H1 (cell line): ENCODE measurements at regions not wholly inside any gene's neighbourhood (a gene's known extent, or its start where the extent isn't known, plus 50 kb on each side); places are given as distances from the start of the nearest gene placed in this dataset.

Experiments used
- CTCF ChIA-PET: fragments of 300-600 bp; sonication (Branson Sonifier 250); formaldehyde crosslinking; loops from one replicate; lab custom pipeline; 2021; ENCODE audit not compliant: partially characterized antibody; lab: Charles Lee
- POLR2A ChIA-PET: fragments of 300-600 bp; sonication (Branson Sonifier 250); formaldehyde crosslinking; loops from one replicate; lab custom pipeline; 2021; ENCODE audit warnings: inconsistent platforms; ENCODE audit not compliant: partially characterized antibody; lab: Charles Lee
- DNase-seq, 2 experiments: peaks; one replicate each; pipeline versions ENCODE4 v3.0.0 to v3.0.0-alpha.2; 2010 to 2022; ENCODE audit warnings: low spot score in 2 of 2, low read depth in 1 of 2, mixed read lengths in 1 of 2
- FAIRE-seq: peaks from 2 replicates; lab custom pipeline; 2011; peaks lifted over from hg19 to GRCh38; lab: Jason Lieb, UNC
- H2AFZ ChIP-seq: 2 replicates; pipeline ENCODE4 v1.8.1; 2012; ENCODE audit warnings: low read length, inconsistent platforms
- H2AK5ac ChIP-seq: 2 replicates; pipeline ENCODE4 v1.6.1; 2013; ENCODE audit warnings: low read depth, low read length
- H2BK120ac ChIP-seq: replicated peaks from 2 replicates; pipeline ENCODE3; 2013; ENCODE audit warnings: low read depth, low read length, inconsistent platforms
- H2BK12ac ChIP-seq: 2 replicates; pipeline ENCODE4 v1.6.1; 2013; ENCODE audit warnings: low read depth, low read length
- H2BK15ac ChIP-seq: 2 replicates; pipeline ENCODE4 v1.6.1; 2013; ENCODE audit warnings: low read length
- H2BK20ac ChIP-seq: 2 replicates; pipeline ENCODE4 v1.6.1; 2013; ENCODE audit warnings: low read length
- H2BK5ac ChIP-seq: 2 replicates; pipeline ENCODE4 v1.6.1; 2013; ENCODE audit warnings: low read depth, low read length
- H3K14ac ChIP-seq: 2 replicates; pipeline ENCODE4 v1.6.1; 2013; ENCODE audit warnings: inconsistent platforms; ENCODE audit not compliant: insufficient read length
- H3K18ac ChIP-seq: 2 replicates; pipeline ENCODE4 v1.6.1; 2013; ENCODE audit warnings: low read length; ENCODE audit errors: extremely low read depth
- H3K23ac ChIP-seq: 2 replicates; pipeline ENCODE4 v1.6.1; 2013; ENCODE audit warnings: inconsistent platforms; ENCODE audit not compliant: insufficient read length
- H3K23me2 ChIP-seq: 2 replicates; pipeline ENCODE4 v1.6.1; 2013; ENCODE audit warnings: low read depth, low read length
- H3K27ac ChIP-seq: 2 replicates; pipeline ENCODE4 v1.6.1; 2011; ENCODE audit warnings: low read depth, low read length, inconsistent platforms
- H3K27me3 ChIP-seq, 4 experiments: replicated peaks in 1 of 4; 1 replicate in 1 of 4; 2 replicates in 3 of 4; pipeline versions ENCODE4 v1.6.1 to v1.8.1; 2011 to 2013; ENCODE audit warnings: low read length in 3 of 4, mild to moderate bottlenecking in 3 of 4, inconsistent platforms in 2 of 4, mixed read lengths in 2 of 4, moderate library complexity in 1 of 4; ENCODE audit not compliant: control insufficient read depth in 3 of 4, insufficient read depth in 3 of 4; ENCODE audit errors: extremely low read depth in 1 of 4
- H3K36me3 ChIP-seq, 4 experiments: 2 replicates each; pipeline versions ENCODE4 v1.6.1 to v1.8.1; 2011 to 2013; ENCODE audit warnings: mild to moderate bottlenecking in 4 of 4, low read length in 3 of 4, moderate library complexity in 2 of 4, control low read depth in 1 of 4, inconsistent platforms in 1 of 4; ENCODE audit not compliant: insufficient read depth in 4 of 4, control insufficient read depth in 2 of 4
- H3K4ac ChIP-seq: replicated peaks from 2 replicates; pipeline ENCODE3; 2013; ENCODE audit warnings: low read length, low read depth, mixed read lengths, inconsistent platforms; ENCODE audit not compliant: insufficient read length
- H3K4me1 ChIP-seq, 4 experiments: replicated peaks in 1 of 4; 1 replicate in 1 of 4; 2 replicates in 3 of 4; pipeline versions ENCODE4 v1.6.1 to v1.8.1; 2011 to 2013; ENCODE audit warnings: low read length in 3 of 4, inconsistent platforms in 2 of 4, mixed read lengths in 1 of 4; ENCODE audit not compliant: insufficient read depth in 4 of 4, control insufficient read depth in 3 of 4
- H3K4me2 ChIP-seq, 2 experiments: 2 replicates each; pipeline versions ENCODE4 v1.6.1 to v1.8.1; 2011 to 2013; ENCODE audit warnings: low read depth in 2 of 2, low read length in 2 of 2, control low read depth in 1 of 2, inconsistent platforms in 1 of 2, mild to moderate bottlenecking in 1 of 2; ENCODE audit not compliant: insufficient read depth in 1 of 2
- H3K4me3 ChIP-seq, 4 experiments: fragments of 200-600, 300-600 bp in 1 of 4; sonication (generic), shearing (Covaris generic), sonication (Bioruptor Twin) in 1 of 4; 2 replicates each; pipeline versions ENCODE4 v1.5.1 to v1.8.1; 2011 to 2016; ENCODE audit warnings: low read length in 4 of 4, low read depth in 3 of 4, control low read depth in 2 of 4, inconsistent platforms in 2 of 4, mild to moderate bottlenecking in 2 of 4, mixed read lengths in 1 of 4, moderate library complexity in 1 of 4; ENCODE audit not compliant: insufficient read depth in 2 of 4; ENCODE audit errors: extremely low read depth in 1 of 4
- H3K56ac ChIP-seq: replicated peaks from 2 replicates; pipeline ENCODE3; 2013; ENCODE audit warnings: low read depth, mild to moderate bottlenecking, mixed read lengths, low read length, inconsistent platforms; ENCODE audit not compliant: insufficient read length
- H3K79me1 ChIP-seq: 2 replicates; pipeline ENCODE4 v1.6.1; 2013; ENCODE audit warnings: low read depth, low read length, control low read depth
- H3K79me2 ChIP-seq, 2 experiments: 2 replicates each; pipeline versions ENCODE4 v1.6.1 to v1.8.1; 2012 to 2013; ENCODE audit warnings: low read length in 2 of 2, mild to moderate bottlenecking in 2 of 2, inconsistent platforms in 1 of 2; ENCODE audit not compliant: insufficient read depth in 2 of 2, control insufficient read depth in 1 of 2
- H3K9ac ChIP-seq, 4 experiments: replicated peaks in 1 of 4; 1 replicate in 1 of 4; 2 replicates in 3 of 4; pipeline versions ENCODE4 v1.6.1 to v1.8.1; 2011 to 2013; ENCODE audit warnings: low read depth in 3 of 4, low read length in 3 of 4, control low read depth in 2 of 4, mild to moderate bottlenecking in 2 of 4, moderate library complexity in 2 of 4, inconsistent platforms in 1 of 4; ENCODE audit errors: extremely low read depth in 1 of 4
- H3K9me3 ChIP-seq, 2 experiments: 2 replicates each; pipeline versions ENCODE4 v1.6.1 to v1.8.1; 2012 to 2013; ENCODE audit warnings: mild to moderate bottlenecking in 2 of 2, moderate library complexity in 2 of 2, control low read depth in 1 of 2, inconsistent platforms in 1 of 2, low read depth in 1 of 2, low read length in 1 of 2, mixed read lengths in 1 of 2; ENCODE audit not compliant: insufficient read depth in 2 of 2
- H4K20me1 ChIP-seq, 2 experiments: replicated peaks in 1 of 2; 2 replicates each; pipeline versions ENCODE3 to v1.8.1; 2011 to 2013; ENCODE audit warnings: inconsistent platforms in 2 of 2, low read length in 2 of 2, mild to moderate bottlenecking in 1 of 2; ENCODE audit not compliant: insufficient read depth in 2 of 2, control insufficient read depth in 1 of 2
- H4K5ac ChIP-seq: 2 replicates; pipeline ENCODE4 v1.6.1; 2013; ENCODE audit warnings: low read length, low read depth, mixed read lengths, inconsistent platforms; ENCODE audit not compliant: insufficient read length
- H4K8ac ChIP-seq: 2 replicates; pipeline ENCODE4 v1.8.0; 2013; ENCODE audit warnings: mild to moderate bottlenecking, moderate library complexity, low read length, inconsistent platforms; ENCODE audit not compliant: insufficient read depth; ENCODE audit errors: extremely low read depth
- H4K91ac ChIP-seq: replicated peaks from 2 replicates; pipeline ENCODE3; 2013; ENCODE audit warnings: low read length, mixed read lengths, inconsistent platforms; ENCODE audit not compliant: insufficient read length
- ASH2L ChIP-seq: fragments of 200-600, 300-600 bp; sonication (generic); IDR thresholded peaks from one replicate; pipeline ENCODE4 v1.7.1; 2017; ENCODE audit warnings: low read length
- CTBP2 ChIP-seq: IDR thresholded peaks from 2 replicates; pipeline ENCODE4 v1.7.0; 2011; ENCODE audit warnings: borderline replicate concordance, mild to moderate bottlenecking, moderate library complexity, mixed read lengths, low read length; ENCODE audit not compliant: insufficient read depth, insufficient read length
- HDAC2 ChIP-seq, 2 experiments: fragments of 300-600 bp in 1 of 2; sonication (generic) in 1 of 2; IDR thresholded peaks; 2 replicates each; pipeline ENCODE4 v1.6.1; 2011 to 2012; ENCODE audit warnings: low read depth in 2 of 2, low read length in 2 of 2, mild to moderate bottlenecking in 2 of 2, moderate library complexity in 2 of 2, borderline replicate concordance in 1 of 2, inconsistent platforms in 1 of 2
- JUND ChIP-seq: IDR thresholded peaks from 2 replicates; pipeline ENCODE4 v1.6.1; 2011; ENCODE audit warnings: mild to moderate bottlenecking, improper control_type of control experiment, low read length
- KDM1A ChIP-seq: fragments of 200-600, 300-600 bp; sonication (generic); IDR thresholded peaks from 2 replicates; pipeline ENCODE4 v1.7.1; 2016; ENCODE audit warnings: mild to moderate bottlenecking, low read length, borderline replicate concordance
- KDM4A ChIP-seq: IDR thresholded peaks from one replicate; pipeline ENCODE4 v1.7.1; 2012; ENCODE audit warnings: low read depth, mild to moderate bottlenecking, moderate library complexity, low read length, inconsistent platforms; ENCODE audit not compliant: severe bottlenecking
- KDM5A ChIP-seq: fragments of 200-600 bp; IDR thresholded peaks from 2 replicates; pipeline ENCODE4 v1.7.1; 2012; ENCODE audit warnings: mild to moderate bottlenecking, low read length, inconsistent platforms, mixed read lengths
- MAFK ChIP-seq: IDR thresholded peaks from 2 replicates; pipeline ENCODE4 v1.6.1; 2012; ENCODE audit warnings: low read depth, mild to moderate bottlenecking, improper control_type of control experiment, low read length
- RBBP5 ChIP-seq: IDR thresholded peaks from 2 replicates; pipeline ENCODE4 v1.7.1; 2012; ENCODE audit warnings: low read depth, mild to moderate bottlenecking, inconsistent platforms, low read length, moderate library complexity, borderline replicate concordance
- SIX5 ChIP-seq: IDR thresholded peaks from 2 replicates; pipeline ENCODE4 v1.6.1; 2011; ENCODE audit warnings: mild to moderate bottlenecking, low read depth, low read length
- SP4 ChIP-seq: IDR thresholded peaks from 2 replicates; pipeline ENCODE4 v1.6.1; 2012; ENCODE audit warnings: low read length, inconsistent platforms
- SRF ChIP-seq: IDR thresholded peaks from 2 replicates; pipeline ENCODE4 v1.6.1; 2011; ENCODE audit warnings: mild to moderate bottlenecking, low read depth, low read length, moderate library complexity
- TAF7 ChIP-seq: optimal IDR thresholded peaks from 2 replicates; pipeline ENCODE3; 2011; ENCODE audit warnings: low read depth, mild to moderate bottlenecking, inconsistent platforms, low read length, moderate library complexity, borderline replicate concordance
- TCF12 ChIP-seq: IDR thresholded peaks from 2 replicates; pipeline ENCODE4 v1.6.1; 2011; ENCODE audit warnings: low read depth, mild to moderate bottlenecking, low read length
- YY1 ChIP-seq: IDR thresholded peaks from 2 replicates; pipeline ENCODE4 v1.6.1; 2011; ENCODE audit warnings: low read depth, mild to moderate bottlenecking, low read length
- WGBS, 2 experiments: shearing (Covaris generic) in 1 of 2; methylation state at CpG; one replicate each; pipeline versions ENCODE4 v1.1.6 to v1.1.7; 2013 to 2015; ENCODE audit warnings: low lambda C conversion rate in 2 of 2, mixed read lengths in 2 of 2, inconsistent platforms in 1 of 2, low coverage in 1 of 2, missing lambda C conversion rate in 1 of 2; ENCODE audit not compliant: insufficient replicate concordance in 2 of 2, insufficient coverage in 1 of 2, insufficient read length in 1 of 2; ENCODE audit errors: extremely low coverage in 1 of 2, missing lambda C conversion rate in 1 of 2; 5-methylcytosine and 5-hydroxymethylcytosine counted together
- TF ChIP-seq, protein P1 (sequence below): IDR thresholded peaks from 2 replicates; pipeline ENCODE4 v1.6.1; 2012; ENCODE audit warnings: inconsistent platforms

DNA sequence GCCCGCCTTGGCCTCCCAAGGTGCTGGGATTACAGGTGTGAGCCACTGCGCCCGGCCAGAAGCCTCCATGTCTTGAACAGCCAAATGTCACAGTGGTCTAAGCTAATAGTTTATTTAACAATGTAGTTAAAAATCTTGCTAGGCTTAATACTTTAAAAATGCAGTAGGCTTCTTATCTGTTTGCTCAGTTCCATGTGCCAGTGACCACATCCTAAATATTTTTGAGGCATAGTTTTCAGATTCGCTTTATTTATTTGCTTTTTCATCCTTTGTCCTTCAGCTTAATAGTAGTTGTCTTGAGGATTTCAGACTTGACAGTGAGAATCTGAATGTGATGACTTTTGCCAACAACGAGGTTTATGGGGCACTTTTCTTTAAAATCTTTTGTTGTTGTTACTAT lies 59.9 kb upstream of the PRRX1 start:
- Histone ChIP-seq H4K5ac (no peak overlapping the region), H3K36me3 (no peaks in the 10 kb centered on the region), H3K56ac (no peak overlapping the region), H3K27ac (no peak overlapping the region), H2AK5ac (no peak overlapping the region), H2BK120ac (no peak overlapping the region), H3K23me2 (no peaks in the 10 kb centered on the region), H4K91ac (no peak overlapping the region), H3K23ac (no peak overlapping the region), H3K9me3 (peaks cover 14 to 17% of the 10 kb centered on the region in 2 experiments), H2AFZ (no peak overlapping the region), H3K14ac (no peak overlapping the region), H3K4me1 (no peaks in the 10 kb centered on the region), H2BK20ac (no peak overlapping the region), H4K20me1 (no peaks in the 10 kb centered on the region), H3K4me3 (no peak overlapping the region), H3K4ac (no peak overlapping the region), H3K27me3 (no peaks in the 10 kb centered on the region), H2BK12ac (no peak overlapping the region), H3K4me2 (no peak overlapping the region), H3K18ac (no peak overlapping the region), H2BK15ac (no peak overlapping the region), H3K79me1 (no peaks in the 10 kb centered on the region), H4K8ac (no peak overlapping the region), H3K79me2 (no peaks in the 10 kb centered on the region), H3K9ac (no peak overlapping the region), H2BK5ac (no peak overlapping the region)
- FAIRE-seq = no peak
- ChIA-PET CTCF (interaction anchor here (0.7 to 0.9 kb wide), 2 partner anchors 10 to 85 kb away, joined by 3 to 4 read pairs; no protein-coding TSS in a partner anchor), POLR2A (no interaction called here)
- WGBS, 2 experiments = 69% methylated on average over 4 of the region's 5 CpGs; no CpG with 5 or more reads in 1 of the 2 experiments
- DNase-seq = no peak
- TF ChIP-seq TCF12 (no peak), TAF7 (no peak), SRF (no peak), HDAC2 (IDR thresholded peaks at IDR 0.05; ENCODE audit: borderline replicate concordance in 1 of 2, low read depth in 2 of 2, low read length in 2 of 2) (no peak), MAFK (no peak), KDM1A (no peak), CTBP2 (no peak), KDM5A (no peak), JUND (no peak), YY1 (no peak), RBBP5 (no peak), ASH2L (no peak), KDM4A (no peak), SIX5 (no peak), SP4 (no peak)
- TF ChIP-seq, protein P1, sequence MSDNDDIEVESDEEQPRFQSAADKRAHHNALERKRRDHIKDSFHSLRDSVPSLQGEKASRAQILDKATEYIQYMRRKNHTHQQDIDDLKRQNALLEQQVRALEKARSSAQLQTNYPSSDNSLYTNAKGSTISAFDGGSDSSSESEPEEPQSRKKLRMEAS = no peak
